GM08714 (cell line): ENCODE measurements at regions not wholly inside any gene's neighbourhood (a gene's known extent, or its start where the extent isn't known, plus 50 kb on each side); places are given as distances from the start of the nearest gene placed in this dataset.

Experiments
- H3K4me3 ChIP-seq: fragments of 200-500 bp; sonication (Bioruptor generic); 2 replicates; pipeline ENCODE4 v1.5.1; 2014; ENCODE audit warnings: mild to moderate bottlenecking, low read length, inconsistent platforms
- ZNF274 ChIP-seq: IDR thresholded peaks from 2 replicates; pipeline ENCODE4 v1.6.1; 2012; ENCODE audit warnings: mild to moderate bottlenecking, low read depth, low read length

- H3K4me3 ChIP-seq: no peak overlapping the region
- no peak for TF ChIP-seq ZNF274
Measured at GRCh38 chr3:64342940-64343688, 117.8 kb upstream of the PRICKLE2 start.

GRCh38 chr3:64341296-64341695, 116.0 kb upstream of the PRICKLE2 start:
- H3K4me3 ChIP-seq: no peak overlapping the region
- no peak for TF ChIP-seq ZNF274

- H3K4me3 ChIP-seq: no peak overlapping the region
Measured at GRCh38 chr3:64340641-64341101, 115.4 kb upstream of the PRICKLE2 start.

GRCh38 chr3:64336488-64336887, 111.2 kb upstream of the PRICKLE2 start:
- no peak for TF ChIP-seq ZNF274
- H3K4me3 ChIP-seq: no peak overlapping the region

More at GRCh38 chr3:64340641-64341101, 115.4 kb upstream of the PRICKLE2 start:
- TF ChIP-seq ZNF274: no peak

- no peak for TF ChIP-seq ZNF274
Measured at GRCh38 chr3:64332459-64333350, 107.4 kb upstream of the PRICKLE2 start.

GRCh38 chr3:64331605-64332004, 106.3 kb upstream of the PRICKLE2 start:
- H3K4me3 ChIP-seq: no peak overlapping the region
- TF ChIP-seq ZNF274: no peak

More at GRCh38 chr3:64332459-64333350, 107.4 kb upstream of the PRICKLE2 start:
- no peak overlapping the region for H3K4me3 ChIP-seq

- H3K4me3 ChIP-seq: no peak overlapping the region
- TF ChIP-seq ZNF274: no peak
Measured at GRCh38 chr3:64329037-64329436, 103.8 kb upstream of the PRICKLE2 start.

- TF ChIP-seq ZNF274: no peak
- H3K4me3 ChIP-seq: no peak overlapping the region
Measured at GRCh38 chr3:64327100-64327804, 102.0 kb upstream of the PRICKLE2 start.

GRCh38 chr3:64321747-64322146, 96.5 kb upstream of the PRICKLE2 start:
- TF ChIP-seq ZNF274: no peak
- no peak overlapping the region for H3K4me3 ChIP-seq

- no peak for TF ChIP-seq ZNF274
- no peak overlapping the region for H3K4me3 ChIP-seq
Measured at GRCh38 chr3:64319391-64319790, 94.1 kb upstream of the PRICKLE2 start.

GRCh38 chr3:64318668-64319271, 93.5 kb upstream of the PRICKLE2 start:
- TF ChIP-seq ZNF274: no peak
- H3K4me3 ChIP-seq: no peak overlapping the region

GRCh38 chr3:64318001-64318400, 92.7 kb upstream of the PRICKLE2 start:
- TF ChIP-seq ZNF274: no peak

GRCh38 chr3:64316971-64317370, 91.7 kb upstream of the PRICKLE2 start:
- no peak for TF ChIP-seq ZNF274
- no peak overlapping the region for H3K4me3 ChIP-seq

More at GRCh38 chr3:64318001-64318400, 92.7 kb upstream of the PRICKLE2 start:
- no peak overlapping the region for H3K4me3 ChIP-seq
